ENCODE measurements at regions not wholly inside any gene's neighbourhood (a gene's known extent, or its start where the extent isn't known, plus 50 kb on each side); places are given as distances from the start of the nearest gene placed in this dataset.

DNA sequence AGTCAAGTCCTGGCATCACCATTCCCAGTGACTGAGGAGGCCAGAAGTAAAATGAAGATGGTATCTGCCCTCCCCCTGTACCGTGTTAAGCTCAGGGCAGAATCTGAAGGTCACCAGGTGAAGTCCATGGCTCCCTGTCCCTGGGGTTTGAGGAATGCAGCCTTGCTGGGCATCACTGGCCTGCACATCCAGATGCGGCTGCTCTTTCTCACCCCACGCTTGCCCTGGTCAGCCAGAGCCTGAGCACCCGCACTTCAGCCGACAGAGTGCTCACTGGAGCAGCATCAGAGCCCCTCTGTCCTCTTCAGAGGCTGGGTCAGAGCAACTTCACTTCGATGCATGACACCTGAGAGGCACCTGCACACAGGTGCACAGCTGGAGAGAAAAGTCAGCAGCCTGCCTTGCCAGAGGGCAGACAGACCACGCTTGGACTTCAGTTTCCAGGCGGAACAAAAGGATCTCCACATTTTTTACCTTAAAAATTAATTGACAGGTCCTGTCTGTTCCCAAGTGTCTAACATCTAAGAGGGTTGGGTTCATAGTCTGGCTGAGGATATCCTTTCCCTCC lies 267.3 kb downstream of the ANAPC1 start:
- TF ChIP-seq, protein P1, sequence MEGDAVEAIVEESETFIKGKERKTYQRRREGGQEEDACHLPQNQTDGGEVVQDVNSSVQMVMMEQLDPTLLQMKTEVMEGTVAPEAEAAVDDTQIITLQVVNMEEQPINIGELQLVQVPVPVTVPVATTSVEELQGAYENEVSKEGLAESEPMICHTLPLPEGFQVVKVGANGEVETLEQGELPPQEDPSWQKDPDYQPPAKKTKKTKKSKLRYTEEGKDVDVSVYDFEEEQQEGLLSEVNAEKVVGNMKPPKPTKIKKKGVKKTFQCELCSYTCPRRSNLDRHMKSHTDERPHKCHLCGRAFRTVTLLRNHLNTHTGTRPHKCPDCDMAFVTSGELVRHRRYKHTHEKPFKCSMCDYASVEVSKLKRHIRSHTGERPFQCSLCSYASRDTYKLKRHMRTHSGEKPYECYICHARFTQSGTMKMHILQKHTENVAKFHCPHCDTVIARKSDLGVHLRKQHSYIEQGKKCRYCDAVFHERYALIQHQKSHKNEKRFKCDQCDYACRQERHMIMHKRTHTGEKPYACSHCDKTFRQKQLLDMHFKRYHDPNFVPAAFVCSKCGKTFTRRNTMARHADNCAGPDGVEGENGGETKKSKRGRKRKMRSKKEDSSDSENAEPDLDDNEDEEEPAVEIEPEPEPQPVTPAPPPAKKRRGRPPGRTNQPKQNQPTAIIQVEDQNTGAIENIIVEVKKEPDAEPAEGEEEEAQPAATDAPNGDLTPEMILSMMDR (IDR thresholded peaks at IDR 0.05; ENCODE audit: low read depth, low read length, poor library complexity, severe bottlenecking), result no peak
- TF ChIP-seq EZH2phosphoT487 (IDR thresholded peaks at IDR 0.05; ENCODE audit: borderline replicate concordance, low read length), result no peak

Data from DOHH2 (cell line).